ENCODE measurements at regions not wholly inside any gene's neighbourhood (a gene's known extent, or its start where the extent isn't known, plus 50 kb on each side); places are given as distances from the start of the nearest gene placed in this dataset.

DNA sequence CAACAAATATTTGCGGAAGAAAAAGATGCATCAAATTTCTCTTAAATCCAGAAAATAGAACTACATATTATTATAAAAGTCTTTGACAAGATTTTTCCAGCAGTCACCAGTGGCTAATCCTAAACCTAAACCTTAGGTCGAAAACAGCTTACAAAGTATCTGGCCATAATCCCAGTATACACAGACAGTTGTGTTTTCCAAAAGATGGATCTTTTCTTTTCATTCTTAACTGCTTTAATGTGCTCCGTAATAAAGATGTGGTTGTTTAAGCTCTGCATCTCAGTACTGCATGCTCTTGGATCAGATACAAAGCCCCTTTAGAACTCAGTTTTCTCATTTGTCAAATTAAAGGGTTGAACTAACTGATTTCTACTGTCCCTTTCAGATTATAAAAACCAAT is 247.8 kb downstream of the TXNL1 start:
- Mint-ChIP-seq H3K36me3 (ENCODE audit: insufficient read depth, unreplicated experiment) (no peaks in the 10 kb centered on the region), H3K27ac (ENCODE audit: unreplicated experiment) (no peak overlapping the region), H3K4me1 (ENCODE audit: low read depth, unreplicated experiment) (no peaks in the 10 kb centered on the region)

DNA sequence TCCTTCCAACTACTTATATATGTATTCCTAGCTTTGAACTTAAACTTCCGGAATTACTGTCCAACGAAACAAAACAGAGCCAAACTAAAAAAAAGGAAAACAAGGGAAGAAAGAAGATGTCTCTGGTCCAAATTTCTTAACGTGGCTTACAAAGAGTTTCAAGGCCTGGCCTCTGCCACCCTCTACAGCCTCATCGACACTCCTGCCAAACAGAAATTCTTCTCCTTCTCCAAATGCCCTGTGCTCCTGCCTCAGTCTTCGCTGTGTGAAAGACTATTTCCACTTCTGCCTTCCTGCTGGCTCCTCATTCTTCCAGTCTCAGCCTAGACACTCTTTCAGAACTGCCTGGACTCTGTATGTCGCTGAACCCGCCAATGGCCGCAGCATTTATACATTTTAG is 249.2 kb downstream of the TXNL1 start:
- no peaks in the 10 kb centered on the region for H3K9me3 Mint-ChIP-seq (ENCODE audit: unreplicated experiment)
- ChIA-PET POLR2A (no interaction called here), CTCF (no interaction called here)
- Histone ChIP-seq H3K9me3 (no peaks in the 10 kb centered on the region), H3K4me3 (ENCODE audit: low read depth, low read length) (no peak overlapping the region), H3K4me1 (no peaks in the 10 kb centered on the region), H3K36me3 (ENCODE audit: control insufficient read depth, insufficient read depth, low read length) (no peaks in the 10 kb centered on the region), H3K27me3 (replicated peaks; ENCODE audit: control insufficient read depth, insufficient read depth, low read length) (no peaks in the 10 kb centered on the region)
- TF ChIP-seq, protein P1, sequence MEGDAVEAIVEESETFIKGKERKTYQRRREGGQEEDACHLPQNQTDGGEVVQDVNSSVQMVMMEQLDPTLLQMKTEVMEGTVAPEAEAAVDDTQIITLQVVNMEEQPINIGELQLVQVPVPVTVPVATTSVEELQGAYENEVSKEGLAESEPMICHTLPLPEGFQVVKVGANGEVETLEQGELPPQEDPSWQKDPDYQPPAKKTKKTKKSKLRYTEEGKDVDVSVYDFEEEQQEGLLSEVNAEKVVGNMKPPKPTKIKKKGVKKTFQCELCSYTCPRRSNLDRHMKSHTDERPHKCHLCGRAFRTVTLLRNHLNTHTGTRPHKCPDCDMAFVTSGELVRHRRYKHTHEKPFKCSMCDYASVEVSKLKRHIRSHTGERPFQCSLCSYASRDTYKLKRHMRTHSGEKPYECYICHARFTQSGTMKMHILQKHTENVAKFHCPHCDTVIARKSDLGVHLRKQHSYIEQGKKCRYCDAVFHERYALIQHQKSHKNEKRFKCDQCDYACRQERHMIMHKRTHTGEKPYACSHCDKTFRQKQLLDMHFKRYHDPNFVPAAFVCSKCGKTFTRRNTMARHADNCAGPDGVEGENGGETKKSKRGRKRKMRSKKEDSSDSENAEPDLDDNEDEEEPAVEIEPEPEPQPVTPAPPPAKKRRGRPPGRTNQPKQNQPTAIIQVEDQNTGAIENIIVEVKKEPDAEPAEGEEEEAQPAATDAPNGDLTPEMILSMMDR (IDR thresholded peaks at IDR 0.05; ENCODE audit: insufficient read depth in 1 of 2, low read depth in 1 of 2, low read length in 1 of 2, severe bottlenecking in 1 of 2, unreplicated experiment in 1 of 2), result no peak
- intact Hi-C loops (cut with micrococcal nuclease; ENCODE audit: unreplicated experiment), result no loop called here
- DNase-seq, result no peak
- H3K27me3 Mint-ChIP-seq (ENCODE audit: insufficient read depth, unreplicated experiment), result peaks cover 7% of the 10 kb centered on the region
- H3K4me3 Mint-ChIP-seq (ENCODE audit: unreplicated experiment), result no peak overlapping the region
- H3K36me3 Mint-ChIP-seq (ENCODE audit: insufficient read depth, unreplicated experiment), result no peaks in the 10 kb centered on the region
- no TSS peak for BruUV-seq (replicated peaks)
- H3K4me1 Mint-ChIP-seq (ENCODE audit: low read depth, unreplicated experiment), result no peaks in the 10 kb centered on the region
- no peak overlapping the region for H3K27ac Mint-ChIP-seq (ENCODE audit: unreplicated experiment)

More for the DNA sequence above, 247.8 kb downstream of the TXNL1 start:
- TF ChIP-seq, protein P1 (IDR thresholded peaks at IDR 0.05; ENCODE audit: insufficient read depth in 1 of 2, low read depth in 1 of 2, low read length in 1 of 2, severe bottlenecking in 1 of 2, unreplicated experiment in 1 of 2), result no peak
- CTCF ChIA-PET, result no interaction called here
- POLR2A ChIA-PET, result no interaction called here
- no peak overlapping the region for H3K4me3 ChIP-seq (ENCODE audit: low read depth, low read length)
- no TSS peak for BruUV-seq (replicated peaks)
- H3K27me3 ChIP-seq (replicated peaks; ENCODE audit: control insufficient read depth, insufficient read depth, low read length), result no peaks in the 10 kb centered on the region
- Mint-ChIP-seq H3K4me3 (ENCODE audit: unreplicated experiment) (no peak overlapping the region), H3K27me3 (ENCODE audit: insufficient read depth, unreplicated experiment) (peaks cover 4% of the 10 kb centered on the region), H3K9me3 (ENCODE audit: unreplicated experiment) (no peaks in the 10 kb centered on the region)
- no peak for DNase-seq
- no peaks in the 10 kb centered on the region for H3K36me3 ChIP-seq (ENCODE audit: control insufficient read depth, insufficient read depth, low read length)
- no peaks in the 10 kb centered on the region for H3K4me1 ChIP-seq
- H3K9me3 ChIP-seq, result no peaks in the 10 kb centered on the region
- intact Hi-C loops (cut with micrococcal nuclease; ENCODE audit: unreplicated experiment), result no loop called here

DNA sequence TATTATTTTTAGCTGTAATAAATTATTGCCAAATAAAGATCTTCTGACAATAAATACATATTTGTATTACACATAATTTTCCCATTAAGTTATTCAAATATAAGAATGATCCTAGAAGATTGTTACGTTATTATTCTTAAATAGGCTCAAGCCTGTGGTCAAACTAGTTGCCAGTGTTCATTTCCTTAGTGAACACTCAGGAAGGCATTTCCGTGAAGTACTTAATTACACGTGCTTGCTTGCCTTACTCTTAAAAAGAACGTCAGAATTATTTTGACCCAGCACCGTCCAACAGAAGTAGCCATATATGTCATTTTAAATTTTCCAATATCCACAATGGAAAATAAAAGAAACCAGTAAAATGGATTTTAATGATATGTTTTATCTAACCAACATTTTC is 249.8 kb downstream of the TXNL1 start:
- no TSS peak for BruUV-seq (replicated peaks)
- TF ChIP-seq, protein P1 (IDR thresholded peaks at IDR 0.05; ENCODE audit: insufficient read depth in 1 of 2, low read depth in 1 of 2, low read length in 1 of 2, severe bottlenecking in 1 of 2, unreplicated experiment in 1 of 2), result no peak
- H3K4me3 Mint-ChIP-seq (ENCODE audit: unreplicated experiment), result no peak overlapping the region
- Histone ChIP-seq H3K27me3 (replicated peaks; ENCODE audit: control insufficient read depth, insufficient read depth, low read length) (no peaks in the 10 kb centered on the region), H3K4me3 (ENCODE audit: low read depth, low read length) (no peak overlapping the region), H3K36me3 (ENCODE audit: control insufficient read depth, insufficient read depth, low read length) (no peaks in the 10 kb centered on the region), H3K4me1 (no peaks in the 10 kb centered on the region), H3K9me3 (no peaks in the 10 kb centered on the region)
- H3K27ac Mint-ChIP-seq (ENCODE audit: unreplicated experiment), result no peak overlapping the region
- H3K27me3 Mint-ChIP-seq (ENCODE audit: insufficient read depth, unreplicated experiment), result peaks cover 7% of the 10 kb centered on the region
- intact Hi-C loops (cut with micrococcal nuclease; ENCODE audit: unreplicated experiment), result no loop called here
- POLR2A ChIA-PET, result no interaction called here
- H3K4me1 Mint-ChIP-seq (ENCODE audit: low read depth, unreplicated experiment), result no peaks in the 10 kb centered on the region
- no peak for DNase-seq
- CTCF ChIA-PET, result no interaction called here
- H3K9me3 Mint-ChIP-seq (ENCODE audit: unreplicated experiment), result no peaks in the 10 kb centered on the region
- H3K36me3 Mint-ChIP-seq (ENCODE audit: insufficient read depth, unreplicated experiment), result no peaks in the 10 kb centered on the region

Measured in Caco-2 (cell line).